Right lobe of liver (tissue), 4 donors: ENCODE measurements at regions not wholly inside any gene's neighbourhood (a gene's known extent, or its start where the extent isn't known, plus 50 kb on each side); places are given as distances from the start of the nearest gene placed in this dataset.

ENCODE experiments used
- CTCF ChIP-seq, 4 donors: fragments of 200-600 bp in 3 of 4; fragments of 450-650 bp in 1 of 4; IDR thresholded peaks; one replicate each; pipeline versions ENCODE4 v1.5.1 to v1.8.0; 2016 to 2022; ENCODE audit warnings: antibody characterized with exemption in 4 of 4, mild to moderate bottlenecking in 2 of 4
- POLR2A ChIP-seq: fragments of 450-650 bp; IDR thresholded peaks from one replicate; pipeline ENCODE4 v1.6.1; 2017; ENCODE audit warnings: antibody characterized with exemption, mild to moderate bottlenecking
- donor health status: DM: no; HTN: no; CAD: no.
- donor health status: DM: no; HTN: no; CAD: no.
- donor health status: DM: no; HTN: yes; CAD: no.

DNA sequence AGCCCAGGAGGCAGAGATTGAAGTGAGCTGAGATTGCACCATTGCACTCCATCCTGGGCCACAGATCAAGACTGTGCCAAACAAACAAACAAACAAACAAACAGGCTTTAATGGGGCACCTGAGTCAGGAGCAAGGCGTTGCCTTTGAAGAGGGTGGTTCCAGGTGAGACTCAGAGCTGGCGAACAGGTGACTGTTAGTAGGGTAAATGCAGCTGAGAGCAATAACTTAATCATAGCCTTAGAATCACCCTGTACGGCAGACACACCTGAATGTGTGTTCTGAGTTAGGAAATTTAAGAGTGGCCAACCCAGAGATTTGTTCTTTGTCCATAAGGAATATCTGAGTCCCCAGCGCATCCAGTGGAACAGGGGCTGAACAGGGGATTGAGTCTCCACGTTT lies 440.4 kb downstream of the RPS6KC1 start:
- TF ChIP-seq POLR2A (no peak), CTCF (IDR thresholded peaks at IDR 0.05) (no peak)
